SK-N-MC (cell line): ENCODE measurements at regions not wholly inside any gene's neighbourhood (a gene's known extent, or its start where the extent isn't known, plus 50 kb on each side); places are given as distances from the start of the nearest gene placed in this dataset.

ENCODE experiments used
- EZH2 ChIP-seq: fragments of 200-600 bp; sonication (generic); IDR thresholded peaks from one replicate; pipeline ENCODE4 v1.6.1; 2017; ENCODE audit warnings: antibody characterized with exemption
- POLR2AphosphoS5 ChIP-seq: IDR thresholded peaks from 2 replicates; pipeline ENCODE4 v1.6.1; 2012; ENCODE audit warnings: mild to moderate bottlenecking, low read depth, low read length, borderline replicate concordance

GRCh38 chr3:127438951-127439350 is 151.1 kb upstream of the PRR20G start:
- TF ChIP-seq EZH2 (no peak), POLR2AphosphoS5 (no peak)
